Upper lobe of left lung (tissue), 4 donors: ENCODE measurements at regions not wholly inside any gene's neighbourhood (a gene's known extent, or its start where the extent isn't known, plus 50 kb on each side); places are given as distances from the start of the nearest gene placed in this dataset.
"Not testable (repeated sequence)": the region's sequence is repeated elsewhere in the genome, so short reads cannot be mapped to it uniquely, and the experiment has no call there.

ENCODE experiments used
- POLR2A ChIP-seq, 4 donors: fragments of 450-650 bp; IDR thresholded peaks; one replicate each; pipeline ENCODE4 v1.5.1; 2016 to 2017; ENCODE audit warnings: antibody characterized with exemption in 4 of 4, mild to moderate bottlenecking in 2 of 4
- TF ChIP-seq, protein P1 (sequence below), 6 experiments: fragments of 450-650 bp in 4 of 6; fragments of 200-600 bp in 2 of 6; sonication (generic) in 2 of 6; IDR thresholded peaks; one replicate each; pipeline ENCODE4 v1.5.1; 2016 to 2019; ENCODE audit warnings: antibody characterized with exemption in 6 of 6

DNA sequence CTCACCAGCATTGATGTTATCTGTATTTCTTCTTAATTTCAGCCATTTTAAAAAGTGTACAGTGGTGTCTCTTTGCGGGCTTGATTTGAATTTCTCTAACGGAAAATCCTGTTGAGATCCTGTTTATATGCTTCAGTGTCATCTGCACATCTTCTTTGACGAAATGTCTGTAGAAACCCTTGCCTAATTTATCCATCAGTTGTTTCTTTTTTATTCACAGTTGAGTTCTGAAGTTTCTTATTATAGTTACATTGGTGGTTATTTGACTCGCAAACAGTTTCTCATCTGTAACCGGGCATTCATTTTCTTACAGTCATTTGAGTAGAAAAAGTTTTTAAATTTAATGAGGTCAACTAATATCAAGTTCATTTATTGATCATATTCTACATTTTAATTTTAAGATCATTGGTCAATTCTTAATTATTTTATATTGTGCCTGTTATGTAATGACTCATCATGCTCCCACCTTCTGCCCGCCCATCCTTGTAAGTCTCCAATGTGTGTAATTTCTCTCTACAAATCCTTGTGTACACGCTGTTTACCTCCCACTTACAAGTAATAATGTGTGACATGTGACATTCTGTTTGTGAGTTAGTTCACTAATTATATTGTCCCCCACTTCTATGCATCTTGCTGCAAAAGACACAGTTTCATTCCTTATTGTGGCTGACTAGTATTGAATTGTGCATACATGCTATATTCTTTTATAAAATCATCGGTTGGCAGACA, 1242.8 kb downstream of the TMEM121 start:
- TF ChIP-seq, protein P1, sequence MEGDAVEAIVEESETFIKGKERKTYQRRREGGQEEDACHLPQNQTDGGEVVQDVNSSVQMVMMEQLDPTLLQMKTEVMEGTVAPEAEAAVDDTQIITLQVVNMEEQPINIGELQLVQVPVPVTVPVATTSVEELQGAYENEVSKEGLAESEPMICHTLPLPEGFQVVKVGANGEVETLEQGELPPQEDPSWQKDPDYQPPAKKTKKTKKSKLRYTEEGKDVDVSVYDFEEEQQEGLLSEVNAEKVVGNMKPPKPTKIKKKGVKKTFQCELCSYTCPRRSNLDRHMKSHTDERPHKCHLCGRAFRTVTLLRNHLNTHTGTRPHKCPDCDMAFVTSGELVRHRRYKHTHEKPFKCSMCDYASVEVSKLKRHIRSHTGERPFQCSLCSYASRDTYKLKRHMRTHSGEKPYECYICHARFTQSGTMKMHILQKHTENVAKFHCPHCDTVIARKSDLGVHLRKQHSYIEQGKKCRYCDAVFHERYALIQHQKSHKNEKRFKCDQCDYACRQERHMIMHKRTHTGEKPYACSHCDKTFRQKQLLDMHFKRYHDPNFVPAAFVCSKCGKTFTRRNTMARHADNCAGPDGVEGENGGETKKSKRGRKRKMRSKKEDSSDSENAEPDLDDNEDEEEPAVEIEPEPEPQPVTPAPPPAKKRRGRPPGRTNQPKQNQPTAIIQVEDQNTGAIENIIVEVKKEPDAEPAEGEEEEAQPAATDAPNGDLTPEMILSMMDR (IDR thresholded peaks at IDR 0.05) = not testable (repeated sequence)
- not testable (repeated sequence) for TF ChIP-seq POLR2A (IDR thresholded peaks at IDR 0.05)
